Activated CD8-positive, alpha-beta memory T cell treated with anti-CD3 and anti-CD28 coated beads, Interleukin-2, amount 50 U/mL, for 48 hours (primary cell): ENCODE measurements at regions not wholly inside any gene's neighbourhood (a gene's known extent, or its start where the extent isn't known, plus 50 kb on each side); places are given as distances from the start of the nearest gene placed in this dataset.
"Not testable (repeated sequence)": the region's sequence is repeated elsewhere in the genome, so short reads cannot be mapped to it uniquely, and the experiment has no call there.

Source experiments
- DNase-seq: peaks from one replicate; pipeline ENCODE4 v3.0.0-alpha.2; 2020

GRCh38 chr10:29184205-29185000 is 104.5 kb upstream of the LYZL1 start:
- DNase-seq = no peak

GRCh38 chr10:29185050-29185449 is 103.8 kb upstream of the LYZL1 start:
- DNase-seq = no peak

- DNase-seq = no peak
Measured at GRCh38 chr10:29186221-29186620, 102.6 kb upstream of the LYZL1 start.

- DNase-seq = no peak
Measured at GRCh38 chr10:29189256-29189655, 99.6 kb upstream of the LYZL1 start.

- no peak for DNase-seq
Measured at GRCh38 chr10:29191674-29192073, 97.2 kb upstream of the LYZL1 start.

- DNase-seq = no peak
Measured at GRCh38 chr10:29199339-29199738, 89.5 kb upstream of the LYZL1 start.

GRCh38 chr10:29199941-29200679 is 88.8 kb upstream of the LYZL1 start:
- no peak for DNase-seq

GRCh38 chr10:29202386-29202940 is 86.4 kb upstream of the LYZL1 start:
- DNase-seq = no peak

- DNase-seq = no peak
Measured at GRCh38 chr10:29203432-29203831, 85.4 kb upstream of the LYZL1 start.

GRCh38 chr10:29204070-29204800 is 84.6 kb upstream of the LYZL1 start:
- DNase-seq = no peak

- no peak for DNase-seq
Measured at GRCh38 chr10:29205787-29206186, 83.1 kb upstream of the LYZL1 start.

GRCh38 chr10:29208845-29209244 is 80.0 kb upstream of the LYZL1 start:
- no peak for DNase-seq

- no peak for DNase-seq
Measured at GRCh38 chr10:29209830-29210229, 79.0 kb upstream of the LYZL1 start.

GRCh38 chr10:29210266-29210868 is 78.5 kb upstream of the LYZL1 start:
- no peak for DNase-seq

- DNase-seq = no peak
Measured at GRCh38 chr10:29212597-29212996, 76.3 kb upstream of the LYZL1 start.

- no peak for DNase-seq
Measured at GRCh38 chr10:29214551-29214950, 74.3 kb upstream of the LYZL1 start.

GRCh38 chr10:29217292-29217738 is 71.6 kb upstream of the LYZL1 start:
- no peak for DNase-seq

GRCh38 chr10:29223326-29223725 is 65.5 kb upstream of the LYZL1 start:
- DNase-seq = no peak

GRCh38 chr10:29224631-29225030 is 64.2 kb upstream of the LYZL1 start:
- DNase-seq = no peak

GRCh38 chr10:29227201-29227600 is 61.7 kb upstream of the LYZL1 start:
- DNase-seq = no peak

GRCh38 chr10:29228562-29228961 is 60.3 kb upstream of the LYZL1 start:
- no peak for DNase-seq

GRCh38 chr10:29229258-29229705 is 59.6 kb upstream of the LYZL1 start:
- no peak for DNase-seq

GRCh38 chr10:29236910-29237309 is 52.0 kb upstream of the LYZL1 start:
- not testable (repeated sequence) for DNase-seq
